ENCODE measurements at regions not wholly inside any gene's neighbourhood (a gene's known extent, or its start where the extent isn't known, plus 50 kb on each side); places are given as distances from the start of the nearest gene placed in this dataset.

DNA sequence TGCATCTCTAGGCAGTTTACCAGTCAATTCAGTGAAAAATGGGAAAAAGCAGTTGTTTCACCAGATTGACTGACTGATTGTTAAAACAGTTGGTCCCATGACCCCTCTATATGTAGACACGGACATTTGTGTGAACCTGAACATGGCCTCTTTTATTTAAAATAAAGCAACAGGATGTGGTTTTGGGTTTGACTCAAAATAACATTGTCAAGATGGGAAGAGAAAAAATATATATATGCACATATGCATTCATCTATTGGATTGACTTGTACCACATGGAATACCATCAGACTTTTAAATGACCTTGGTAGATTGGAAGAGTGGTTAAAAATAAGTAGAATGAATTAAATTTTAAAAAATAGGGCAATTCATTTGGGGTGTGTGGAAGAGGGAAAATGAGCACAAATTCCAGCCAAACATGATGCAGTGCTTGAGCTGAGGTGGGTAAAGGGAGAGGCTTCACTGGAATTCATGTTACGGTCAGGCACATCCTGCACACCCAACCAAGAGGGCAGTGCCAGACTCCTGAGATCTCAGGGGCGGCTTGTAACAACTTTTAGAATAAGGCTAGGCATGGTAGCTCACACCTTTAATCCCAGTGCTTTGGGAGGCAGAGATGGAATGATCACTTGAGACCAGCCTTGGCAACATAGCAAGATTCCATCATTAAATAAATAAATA lies 560.7 kb upstream of the TENM3 start:
- TF ChIP-seq, protein P1, sequence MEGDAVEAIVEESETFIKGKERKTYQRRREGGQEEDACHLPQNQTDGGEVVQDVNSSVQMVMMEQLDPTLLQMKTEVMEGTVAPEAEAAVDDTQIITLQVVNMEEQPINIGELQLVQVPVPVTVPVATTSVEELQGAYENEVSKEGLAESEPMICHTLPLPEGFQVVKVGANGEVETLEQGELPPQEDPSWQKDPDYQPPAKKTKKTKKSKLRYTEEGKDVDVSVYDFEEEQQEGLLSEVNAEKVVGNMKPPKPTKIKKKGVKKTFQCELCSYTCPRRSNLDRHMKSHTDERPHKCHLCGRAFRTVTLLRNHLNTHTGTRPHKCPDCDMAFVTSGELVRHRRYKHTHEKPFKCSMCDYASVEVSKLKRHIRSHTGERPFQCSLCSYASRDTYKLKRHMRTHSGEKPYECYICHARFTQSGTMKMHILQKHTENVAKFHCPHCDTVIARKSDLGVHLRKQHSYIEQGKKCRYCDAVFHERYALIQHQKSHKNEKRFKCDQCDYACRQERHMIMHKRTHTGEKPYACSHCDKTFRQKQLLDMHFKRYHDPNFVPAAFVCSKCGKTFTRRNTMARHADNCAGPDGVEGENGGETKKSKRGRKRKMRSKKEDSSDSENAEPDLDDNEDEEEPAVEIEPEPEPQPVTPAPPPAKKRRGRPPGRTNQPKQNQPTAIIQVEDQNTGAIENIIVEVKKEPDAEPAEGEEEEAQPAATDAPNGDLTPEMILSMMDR (conservative IDR thresholded peaks at IDR 0.05; ENCODE audit: low read depth, low read length), result no peak
- TF ChIP-seq RFX5 (IDR thresholded peaks at IDR 0.05; ENCODE audit: low read depth, low read length), result no peak
- TF ChIP-seq BHLHE40 (IDR thresholded peaks at IDR 0.05; ENCODE audit: low read depth, low read length), result no peak
- TF ChIP-seq, protein P2, sequence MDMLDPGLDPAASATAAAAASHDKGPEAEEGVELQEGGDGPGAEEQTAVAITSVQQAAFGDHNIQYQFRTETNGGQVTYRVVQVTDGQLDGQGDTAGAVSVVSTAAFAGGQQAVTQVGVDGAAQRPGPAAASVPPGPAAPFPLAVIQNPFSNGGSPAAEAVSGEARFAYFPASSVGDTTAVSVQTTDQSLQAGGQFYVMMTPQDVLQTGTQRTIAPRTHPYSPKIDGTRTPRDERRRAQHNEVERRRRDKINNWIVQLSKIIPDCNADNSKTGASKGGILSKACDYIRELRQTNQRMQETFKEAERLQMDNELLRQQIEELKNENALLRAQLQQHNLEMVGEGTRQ (IDR thresholded peaks at IDR 0.05; ENCODE audit: low read depth, low read length), result no peak
- TF ChIP-seq POLR2A (IDR thresholded peaks at IDR 0.05; ENCODE audit: low read depth, low read length), result no peak
- TF ChIP-seq SMC3 (IDR thresholded peaks at IDR 0.05; ENCODE audit: low read depth, low read length), result no peak
- no peak for TF ChIP-seq MAZ (IDR thresholded peaks at IDR 0.05; ENCODE audit: borderline replicate concordance, low read depth, low read length)
- TF ChIP-seq RCOR1 (IDR thresholded peaks at IDR 0.05; ENCODE audit: insufficient replicate concordance, low read length), result no peak
- no peak for TF ChIP-seq RAD21 (IDR thresholded peaks at IDR 0.05; ENCODE audit: low read length)
- no peak for TF ChIP-seq MXI1 (IDR thresholded peaks at IDR 0.05; ENCODE audit: borderline replicate concordance, low read depth, low read length)
- TF ChIP-seq, protein P3, sequence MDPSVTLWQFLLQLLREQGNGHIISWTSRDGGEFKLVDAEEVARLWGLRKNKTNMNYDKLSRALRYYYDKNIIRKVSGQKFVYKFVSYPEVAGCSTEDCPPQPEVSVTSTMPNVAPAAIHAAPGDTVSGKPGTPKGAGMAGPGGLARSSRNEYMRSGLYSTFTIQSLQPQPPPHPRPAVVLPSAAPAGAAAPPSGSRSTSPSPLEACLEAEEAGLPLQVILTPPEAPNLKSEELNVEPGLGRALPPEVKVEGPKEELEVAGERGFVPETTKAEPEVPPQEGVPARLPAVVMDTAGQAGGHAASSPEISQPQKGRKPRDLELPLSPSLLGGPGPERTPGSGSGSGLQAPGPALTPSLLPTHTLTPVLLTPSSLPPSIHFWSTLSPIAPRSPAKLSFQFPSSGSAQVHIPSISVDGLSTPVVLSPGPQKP (IDR thresholded peaks at IDR 0.05; ENCODE audit: borderline replicate concordance, low read depth, low read length), result no peak
- TF ChIP-seq MAFK (IDR thresholded peaks at IDR 0.05; ENCODE audit: low read depth, low read length), result no peak
- TF ChIP-seq FOS (IDR thresholded peaks at IDR 0.05; ENCODE audit: low read depth, low read length), result no peak

Data from IMR-90 (cell line).